ENCODE measurements at regions not wholly inside any gene's neighbourhood (a gene's known extent, or its start where the extent isn't known, plus 50 kb on each side); places are given as distances from the start of the nearest gene placed in this dataset.

- no peak overlapping the region for H3K4me3 ChIP-seq (ENCODE audit: low read depth, low read length)
- DNase-seq (ENCODE audit: low read depth), result no peak
- TF ChIP-seq CTCF (conservative IDR thresholded peaks at IDR 0.05; ENCODE audit: low read depth, low read length), result no peak
Measured at GRCh38 chr16:50955311-50955710, 195.8 kb downstream of the SALL1 start.

GRCh38 chr16:50954469-50954868, 196.6 kb downstream of the SALL1 start:
- H3K4me3 ChIP-seq (ENCODE audit: low read depth, low read length), result no peak overlapping the region
- TF ChIP-seq CTCF (conservative IDR thresholded peaks at IDR 0.05; ENCODE audit: low read depth, low read length), result no peak
- no peak for DNase-seq (ENCODE audit: low read depth)

- no peak for DNase-seq (ENCODE audit: low read depth)
- no peak for TF ChIP-seq CTCF (conservative IDR thresholded peaks at IDR 0.05; ENCODE audit: low read depth, low read length)
- H3K4me3 ChIP-seq (ENCODE audit: low read depth, low read length), result no peak overlapping the region
Measured at GRCh38 chr16:50953290-50953689, 197.8 kb downstream of the SALL1 start.

- no peak for TF ChIP-seq CTCF (conservative IDR thresholded peaks at IDR 0.05; ENCODE audit: low read depth, low read length)
- DNase-seq (ENCODE audit: low read depth), result no peak
- H3K4me3 ChIP-seq (ENCODE audit: low read depth, low read length), result no peak overlapping the region
Measured at GRCh38 chr16:50950955-50951354, 200.1 kb downstream of the SALL1 start.

- H3K4me3 ChIP-seq (ENCODE audit: low read depth, low read length), result no peak overlapping the region
- TF ChIP-seq CTCF (conservative IDR thresholded peaks at IDR 0.05; ENCODE audit: low read depth, low read length), result no peak
- no peak for DNase-seq (ENCODE audit: low read depth)
Measured at GRCh38 chr16:50948268-50948930, 202.7 kb downstream of the SALL1 start.

GRCh38 chr16:50947826-50948225, 203.2 kb downstream of the SALL1 start:
- no peak for DNase-seq (ENCODE audit: low read depth)
- no peak for TF ChIP-seq CTCF (conservative IDR thresholded peaks at IDR 0.05; ENCODE audit: low read depth, low read length)
- H3K4me3 ChIP-seq (ENCODE audit: low read depth, low read length), result no peak overlapping the region

- no peak overlapping the region for H3K4me3 ChIP-seq (ENCODE audit: low read depth, low read length)
- no peak for DNase-seq (ENCODE audit: low read depth)
- TF ChIP-seq CTCF (conservative IDR thresholded peaks at IDR 0.05; ENCODE audit: low read depth, low read length), result no peak
Measured at GRCh38 chr16:50946606-50947005, 204.5 kb downstream of the SALL1 start.

Data from epithelial cell of proximal tubule (primary cell).